Mesothelial cell of epicardium (in vitro differentiated cells): ENCODE measurements at regions not wholly inside any gene's neighbourhood (a gene's known extent, or its start where the extent isn't known, plus 50 kb on each side); places are given as distances from the start of the nearest gene placed in this dataset.

Experiments
- DNase-seq, 2 experiments: peaks; one replicate each; pipeline ENCODE4 v3.0.0; 2021; ENCODE audit warnings: low spot score in 2 of 2; ENCODE audit not compliant: unreplicated experiment in 2 of 2
- H3K27ac Mint-ChIP-seq: 2 replicates; pipeline ENCODE4 v1.8.0; 2021; ENCODE audit warnings: mixed read lengths
- H3K27me3 Mint-ChIP-seq: 2 replicates; pipeline ENCODE4 v1.8.0; 2021; ENCODE audit warnings: low read depth, mixed read lengths
- H3K36me3 Mint-ChIP-seq: 2 replicates; pipeline ENCODE4 v1.8.0; 2021; ENCODE audit warnings: mixed read lengths
- H3K4me1 Mint-ChIP-seq: 2 replicates; pipeline ENCODE4 v1.8.0; 2021; ENCODE audit warnings: mixed read lengths
- H3K4me3 Mint-ChIP-seq: 2 replicates; pipeline ENCODE4 v1.8.0; 2021; ENCODE audit warnings: mild to moderate bottlenecking, moderate library complexity, mixed read lengths
- H3K9me3 Mint-ChIP-seq: 2 replicates; pipeline ENCODE4 v1.8.0; 2021; ENCODE audit warnings: mixed read lengths
- CTCF ChIP-seq: fragments of 200-600 bp; sonication (generic); IDR thresholded peaks from one replicate; pipeline ENCODE4 v1.5.0; 2021; ENCODE audit warnings: antibody characterized with exemption; ENCODE audit not compliant: unreplicated experiment

GRCh38 chr4:100826067-100826466, 308.2 kb upstream of the EMCN start:
- TF ChIP-seq CTCF: no peak
- no peaks in the 10 kb centered on the region for H3K36me3 Mint-ChIP-seq
- no peak for DNase-seq
- peaks cover 6% of the 10 kb centered on the region for H3K9me3 Mint-ChIP-seq
- H3K27me3 Mint-ChIP-seq: no peaks in the 10 kb centered on the region
- no peak overlapping the region for H3K4me3 Mint-ChIP-seq
- H3K4me1 Mint-ChIP-seq: no peaks in the 10 kb centered on the region
- H3K27ac Mint-ChIP-seq: no peak overlapping the region

- TF ChIP-seq CTCF: no peak
- no peaks in the 10 kb centered on the region for H3K27me3 Mint-ChIP-seq
- peaks cover 6% of the 10 kb centered on the region for H3K9me3 Mint-ChIP-seq
- DNase-seq: no peak
- no peak overlapping the region for H3K27ac Mint-ChIP-seq
- no peak overlapping the region for H3K4me3 Mint-ChIP-seq
- H3K4me1 Mint-ChIP-seq: no peaks in the 10 kb centered on the region
- no peaks in the 10 kb centered on the region for H3K36me3 Mint-ChIP-seq
Measured at GRCh38 chr4:100823993-100824323, 306.1 kb upstream of the EMCN start.

- H3K4me3 Mint-ChIP-seq: no peak overlapping the region
- H3K4me1 Mint-ChIP-seq: no peaks in the 10 kb centered on the region
- no peak for TF ChIP-seq CTCF
- no peaks in the 10 kb centered on the region for H3K36me3 Mint-ChIP-seq
- peaks cover under 1% of the 10 kb centered on the region for H3K9me3 Mint-ChIP-seq
- no peak overlapping the region for H3K27ac Mint-ChIP-seq
- H3K27me3 Mint-ChIP-seq: no peaks in the 10 kb centered on the region
- no peak for DNase-seq
Measured at GRCh38 chr4:100823066-100823992, 305.5 kb upstream of the EMCN start.

GRCh38 chr4:100820249-100820648, 302.4 kb upstream of the EMCN start:
- DNase-seq: no peak
- H3K36me3 Mint-ChIP-seq: no peaks in the 10 kb centered on the region
- no peaks in the 10 kb centered on the region for H3K9me3 Mint-ChIP-seq
- H3K4me3 Mint-ChIP-seq: no peak overlapping the region
- H3K27ac Mint-ChIP-seq: no peak overlapping the region
- no peaks in the 10 kb centered on the region for H3K27me3 Mint-ChIP-seq
- no peak for TF ChIP-seq CTCF
- H3K4me1 Mint-ChIP-seq: no peaks in the 10 kb centered on the region

GRCh38 chr4:100819505-100819904, 301.7 kb upstream of the EMCN start:
- no peaks in the 10 kb centered on the region for H3K36me3 Mint-ChIP-seq
- no peaks in the 10 kb centered on the region for H3K4me1 Mint-ChIP-seq
- TF ChIP-seq CTCF: no peak
- H3K4me3 Mint-ChIP-seq: no peak overlapping the region
- no peaks in the 10 kb centered on the region for H3K27me3 Mint-ChIP-seq
- H3K27ac Mint-ChIP-seq: no peak overlapping the region
- no peak for DNase-seq
- H3K9me3 Mint-ChIP-seq: no peaks in the 10 kb centered on the region
